ENCODE measurements at regions not wholly inside any gene's neighbourhood (a gene's known extent, or its start where the extent isn't known, plus 50 kb on each side); places are given as distances from the start of the nearest gene placed in this dataset.
"Not testable (repeated sequence)": the region's sequence is repeated elsewhere in the genome, so short reads cannot be mapped to it uniquely, and the experiment has no call there.

GRCh38 chr7:24115661-24116060, 168.3 kb upstream of the NPY start:
- Histone ChIP-seq H3K9ac (replicated peaks; ENCODE audit: extremely low read depth, insufficient read depth, low read length) (no peak overlapping the region), H3K4me3 (replicated peaks in 1 of 3; ENCODE audit: insufficient read depth in 1 of 3, low read depth in 1 of 3, low read length in 3 of 3) (no peak overlapping the region), H4K20me1 (replicated peaks; ENCODE audit: control insufficient read depth, extremely low read depth, insufficient read depth, low read length) (no peaks in the 10 kb centered on the region), H3K4me1 (ENCODE audit: control insufficient read depth, extremely low read depth, insufficient read depth, low read length) (no peaks in the 10 kb centered on the region), H3K9me1 (replicated peaks; ENCODE audit: control insufficient read depth, extremely low read depth, insufficient read depth, low read length) (no peaks in the 10 kb centered on the region), H3K27me3 (ENCODE audit: control insufficient read depth in 2 of 2, insufficient read depth in 2 of 2, low read length in 2 of 2) (no peaks in the 10 kb centered on the region), H3K4me2 (ENCODE audit: insufficient read depth, low read length) (no peak overlapping the region), H3K9me3 (replicated peaks; ENCODE audit: control insufficient read depth, insufficient read depth, low read length) (peaks cover 2% of the 10 kb centered on the region), H2AFZ (ENCODE audit: low read depth, low read length) (no peak overlapping the region), H3K36me3 (ENCODE audit: control insufficient read depth in 2 of 2, extremely low read depth in 1 of 2, insufficient read depth in 2 of 2, low read length in 2 of 2) (no peaks in the 10 kb centered on the region), H3K27ac (ENCODE audit: insufficient read depth, low read depth, low read length) (no peak overlapping the region), H3K79me2 (ENCODE audit: control insufficient read depth, insufficient read depth, low read length) (no peaks in the 10 kb centered on the region)
- POLR2A ChIA-PET = no interaction called here
- DNase-seq (ENCODE audit: low read depth, low spot score) (no peak), FAIRE-seq (no peak)
- CTCF ChIA-PET = no interaction called here
- BruUV-seq (replicated peaks) = no TSS peak
- TF ChIP-seq MYC (IDR thresholded peaks at IDR 0.05; ENCODE audit: low read depth, low read length) (no peak), POLR2A (IDR thresholded peaks at IDR 0.05; ENCODE audit: low read depth, low read length) (no peak), EZH2 (IDR thresholded peaks at IDR 0.05; ENCODE audit: borderline replicate concordance, low read depth, low read length, severe bottlenecking) (no peak), JUN (IDR thresholded peaks at IDR 0.05; ENCODE audit: borderline replicate concordance, insufficient read depth, insufficient read length, low read depth) (no peak), GATA2 (IDR thresholded peaks at IDR 0.05; ENCODE audit: insufficient read depth, insufficient read length, low read depth, low read length) (no peak), POLR2AphosphoS5 (IDR thresholded peaks at IDR 0.05; ENCODE audit: insufficient read depth, low read depth, low read length) (no peak), FOS (IDR thresholded peaks at IDR 0.05; ENCODE audit: borderline replicate concordance, insufficient read depth, low read length) (no peak)
- TF ChIP-seq, protein P1, sequence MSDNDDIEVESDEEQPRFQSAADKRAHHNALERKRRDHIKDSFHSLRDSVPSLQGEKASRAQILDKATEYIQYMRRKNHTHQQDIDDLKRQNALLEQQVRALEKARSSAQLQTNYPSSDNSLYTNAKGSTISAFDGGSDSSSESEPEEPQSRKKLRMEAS (IDR thresholded peaks at IDR 0.05; ENCODE audit: insufficient read depth, insufficient read length) = no peak
- TF ChIP-seq, protein P2, sequence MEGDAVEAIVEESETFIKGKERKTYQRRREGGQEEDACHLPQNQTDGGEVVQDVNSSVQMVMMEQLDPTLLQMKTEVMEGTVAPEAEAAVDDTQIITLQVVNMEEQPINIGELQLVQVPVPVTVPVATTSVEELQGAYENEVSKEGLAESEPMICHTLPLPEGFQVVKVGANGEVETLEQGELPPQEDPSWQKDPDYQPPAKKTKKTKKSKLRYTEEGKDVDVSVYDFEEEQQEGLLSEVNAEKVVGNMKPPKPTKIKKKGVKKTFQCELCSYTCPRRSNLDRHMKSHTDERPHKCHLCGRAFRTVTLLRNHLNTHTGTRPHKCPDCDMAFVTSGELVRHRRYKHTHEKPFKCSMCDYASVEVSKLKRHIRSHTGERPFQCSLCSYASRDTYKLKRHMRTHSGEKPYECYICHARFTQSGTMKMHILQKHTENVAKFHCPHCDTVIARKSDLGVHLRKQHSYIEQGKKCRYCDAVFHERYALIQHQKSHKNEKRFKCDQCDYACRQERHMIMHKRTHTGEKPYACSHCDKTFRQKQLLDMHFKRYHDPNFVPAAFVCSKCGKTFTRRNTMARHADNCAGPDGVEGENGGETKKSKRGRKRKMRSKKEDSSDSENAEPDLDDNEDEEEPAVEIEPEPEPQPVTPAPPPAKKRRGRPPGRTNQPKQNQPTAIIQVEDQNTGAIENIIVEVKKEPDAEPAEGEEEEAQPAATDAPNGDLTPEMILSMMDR (IDR thresholded peaks at IDR 0.05; ENCODE audit: extremely low read depth in 1 of 2, insufficient read depth in 1 of 2, low read depth in 1 of 2, low read length in 2 of 2) = no peak
- intact Hi-C loops (cut with micrococcal nuclease) = no loop called here
- dilution Hi-C loops (cut with MboI; ENCODE audit: extremely low pct_ligation_motif_present, low sequenced_read_pairs) = no loop called here

- H3K4me3 ChIP-seq (replicated peaks in 1 of 3; ENCODE audit: insufficient read depth in 1 of 3, low read depth in 1 of 3, low read length in 3 of 3); H3K27me3 ChIP-seq (ENCODE audit: control insufficient read depth in 2 of 2, insufficient read depth in 2 of 2, low read length in 2 of 2); dilution Hi-C loops (cut with MboI; ENCODE audit: extremely low pct_ligation_motif_present, low sequenced_read_pairs); CTCF ChIA-PET; H3K4me1 ChIP-seq (ENCODE audit: control insufficient read depth, extremely low read depth, insufficient read depth, low read length); H3K9me1 ChIP-seq (replicated peaks; ENCODE audit: control insufficient read depth, extremely low read depth, insufficient read depth, low read length); H3K36me3 ChIP-seq (ENCODE audit: control insufficient read depth in 2 of 2, extremely low read depth in 1 of 2, insufficient read depth in 2 of 2, low read length in 2 of 2); DNase-seq (ENCODE audit: low read depth, low spot score); H3K27ac ChIP-seq (ENCODE audit: insufficient read depth, low read depth, low read length); H4K20me1 ChIP-seq (replicated peaks; ENCODE audit: control insufficient read depth, extremely low read depth, insufficient read depth, low read length); POLR2A ChIA-PET; H3K79me2 ChIP-seq (ENCODE audit: control insufficient read depth, insufficient read depth, low read length); FAIRE-seq; intact Hi-C loops (cut with micrococcal nuclease); BruUV-seq (replicated peaks); H3K4me2 ChIP-seq (ENCODE audit: insufficient read depth, low read length); H2AFZ ChIP-seq (ENCODE audit: low read depth, low read length); H3K9me3 ChIP-seq (replicated peaks; ENCODE audit: control insufficient read depth, insufficient read depth, low read length); H3K9ac ChIP-seq (replicated peaks; ENCODE audit: extremely low read depth, insufficient read depth, low read length): not testable (repeated sequence)
These were observed 166.0 kb upstream of the NPY start for GRCh38 chr7:24117903-24118499.

All from endothelial cell of umbilical vein (primary cell).